Eye (tissue), 1 donor: ENCODE measurements at regions not wholly inside any gene's neighbourhood (a gene's known extent, or its start where the extent isn't known, plus 50 kb on each side); places are given as distances from the start of the nearest gene placed in this dataset.
A peak's percentile ranks its signal among the peaks of the same experiment; 100 is the strongest.

Experiments used
- DNase-seq: peaks from one replicate; pipeline ENCODE4 v3.0.0-alpha.2; 2015

DNA sequence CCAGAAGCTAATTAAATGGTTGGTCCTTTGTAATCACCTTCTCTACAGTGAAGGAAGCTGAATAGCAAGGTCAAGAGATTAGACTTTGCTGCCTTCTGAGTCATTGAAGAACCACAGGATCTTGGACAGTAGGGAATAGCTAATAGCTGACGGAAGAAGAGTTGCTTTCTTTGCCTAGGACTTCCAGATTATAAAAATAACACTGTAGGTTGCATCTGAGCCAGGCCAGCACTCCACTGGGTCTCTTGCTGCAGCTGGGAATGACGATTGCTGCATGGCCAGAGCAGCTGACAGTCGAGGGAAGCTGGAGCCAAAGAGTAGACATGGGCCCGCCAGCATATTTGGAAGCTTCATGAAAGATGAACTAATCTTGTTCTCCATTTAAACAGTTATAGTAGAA is 81.5 kb upstream of the KCNMB2 start:
- no peak for DNase-seq

DNA sequence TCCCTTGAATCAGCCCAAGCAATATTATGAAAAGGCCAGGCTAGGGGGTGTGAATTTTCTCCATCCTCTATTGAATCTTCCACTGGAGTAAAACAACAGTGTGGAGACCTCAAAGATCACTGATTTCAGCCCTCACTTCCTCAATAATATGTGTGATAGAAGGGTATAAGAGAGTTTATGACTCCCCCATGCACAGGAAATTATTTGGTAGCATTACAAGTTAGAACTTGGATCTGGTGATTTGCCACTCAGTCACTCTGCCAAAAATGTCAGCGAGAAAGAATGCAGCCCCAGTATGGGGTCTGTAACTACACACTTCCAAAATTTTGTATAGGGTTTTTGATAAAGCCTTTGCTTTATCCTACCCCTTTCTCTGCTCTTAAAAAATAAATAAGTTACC is 81.0 kb upstream of the KCNMB2 start:
- no peak for DNase-seq

DNA sequence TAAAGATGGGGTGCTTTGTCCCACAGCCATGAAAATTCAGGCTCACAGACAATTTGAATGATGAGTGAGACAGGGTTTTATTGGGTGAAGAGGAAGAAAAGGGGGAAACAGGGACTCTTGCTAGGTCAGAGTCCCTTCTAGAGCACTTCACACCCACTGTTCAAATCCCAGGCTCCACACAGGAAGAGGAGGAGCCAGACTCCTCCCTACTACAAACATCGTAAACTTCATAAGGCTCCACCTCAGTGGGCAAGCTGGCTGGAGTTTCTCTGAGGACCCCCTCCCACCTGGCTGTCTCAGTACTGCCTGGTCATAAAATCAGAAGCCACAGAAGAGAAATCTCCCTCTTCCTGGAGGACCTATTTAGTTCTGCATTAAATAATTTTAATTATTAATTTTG is 80.3 kb upstream of the KCNMB2 start:
- DNase-seq: no peak

GRCh38 chr3:178456621-178457285 is 79.5 kb upstream of the KCNMB2 start:
- DNase-seq: no peak

DNA sequence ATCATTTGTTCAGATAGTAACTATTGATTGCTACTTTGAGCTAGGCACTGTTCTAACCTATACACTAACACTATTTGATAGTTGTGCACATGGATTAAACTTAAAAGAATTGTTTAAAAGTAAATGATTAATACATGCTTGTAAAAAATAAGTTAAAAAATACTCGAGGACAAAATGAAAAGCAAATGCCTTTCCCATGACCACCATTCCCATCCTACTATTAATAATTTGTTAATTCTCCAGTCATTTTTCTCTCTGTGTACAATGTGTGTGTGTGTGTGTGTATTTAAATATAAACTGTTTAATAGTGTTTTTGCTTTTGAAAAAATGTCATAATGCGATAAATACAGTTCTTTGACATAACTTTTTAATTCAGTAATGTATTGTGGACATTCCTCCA is 78.7 kb upstream of the KCNMB2 start:
- no peak for DNase-seq

DNA sequence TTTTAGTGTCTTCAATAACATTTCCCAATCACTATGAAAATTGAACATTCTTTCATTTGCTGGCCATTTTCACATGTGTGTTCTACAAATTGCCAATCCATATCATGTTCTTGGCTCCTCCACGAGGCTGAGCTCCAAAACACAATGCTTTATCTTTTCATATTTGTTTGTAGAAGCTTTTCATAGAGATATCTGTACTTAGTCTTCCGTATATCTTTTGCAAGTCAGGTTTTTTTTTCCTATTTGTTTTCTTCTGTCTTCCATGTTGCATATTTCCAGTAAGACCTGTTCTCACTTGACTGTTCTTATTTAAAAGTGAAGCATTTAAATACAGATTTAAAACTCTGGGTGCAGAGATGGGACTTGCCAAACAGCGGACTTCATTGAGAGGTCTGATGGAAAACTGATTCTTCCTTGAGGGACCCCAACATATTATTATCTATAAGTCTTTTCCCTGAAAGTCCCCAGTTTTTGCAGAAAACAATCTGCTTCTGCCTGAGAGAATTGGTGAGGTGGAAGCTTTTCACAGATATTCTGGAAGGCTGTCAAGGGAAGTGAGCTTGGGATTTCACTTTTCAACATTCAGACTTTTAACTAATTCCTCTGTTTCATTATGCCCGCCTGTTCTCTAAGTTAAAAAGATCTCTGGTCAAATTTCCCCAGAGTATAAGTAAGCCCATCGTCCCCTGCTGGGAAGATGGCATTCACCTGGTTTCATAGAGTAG is 77.8 kb upstream of the KCNMB2 start:
- DNase-seq: no peak

- no peak for DNase-seq
Measured at GRCh38 chr3:178459038-178459410, 77.2 kb upstream of the KCNMB2 start.

DNA sequence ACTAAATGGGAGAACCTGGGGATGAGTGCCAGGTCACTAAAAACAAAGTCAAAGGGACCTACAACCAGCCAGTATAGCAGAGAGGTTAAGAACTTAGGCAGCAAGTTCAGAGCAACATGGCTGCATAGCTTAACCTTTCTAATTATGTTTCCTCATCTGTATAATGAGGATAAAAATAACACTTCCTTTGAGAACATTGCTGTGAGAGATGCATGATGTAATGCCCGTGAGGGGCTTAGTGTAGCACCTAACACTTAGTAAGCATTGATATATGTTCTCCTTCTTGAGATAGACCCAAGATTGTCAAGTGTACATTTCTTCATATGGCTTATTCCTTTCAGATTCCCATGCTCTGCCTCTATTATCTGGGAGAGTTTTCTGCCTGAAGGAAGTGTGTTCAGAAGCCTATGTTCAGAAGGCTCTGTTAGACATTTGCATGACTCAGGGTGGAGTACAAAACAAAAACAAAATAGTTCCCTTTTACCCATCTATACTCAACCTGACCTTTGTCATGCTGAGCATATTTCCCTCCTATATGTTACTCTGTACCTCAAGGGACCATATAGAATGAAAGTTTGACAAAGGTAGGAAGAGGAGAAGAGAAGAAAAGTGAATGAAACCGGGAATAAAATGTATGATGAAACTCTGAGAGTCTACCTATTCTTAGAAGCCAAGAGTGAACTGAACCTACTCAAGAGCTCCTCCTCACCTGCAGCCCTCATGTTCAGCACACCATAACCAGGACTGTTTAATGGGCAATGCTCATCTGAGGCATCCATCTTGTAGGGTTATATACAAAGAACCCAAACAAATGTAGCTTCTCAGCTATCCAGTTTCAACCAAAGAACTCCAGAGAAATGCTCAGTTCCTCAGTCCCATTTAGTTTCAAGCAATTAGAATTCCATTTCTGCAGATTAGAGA is 70.7 kb upstream of the KCNMB2 start:
- DNase-seq: no peak

GRCh38 chr3:178472941-178473340 is 63.3 kb upstream of the KCNMB2 start:
- DNase-seq: no peak

- DNase-seq: no peak
Measured at GRCh38 chr3:178474526-178474925, 61.7 kb upstream of the KCNMB2 start.

DNA sequence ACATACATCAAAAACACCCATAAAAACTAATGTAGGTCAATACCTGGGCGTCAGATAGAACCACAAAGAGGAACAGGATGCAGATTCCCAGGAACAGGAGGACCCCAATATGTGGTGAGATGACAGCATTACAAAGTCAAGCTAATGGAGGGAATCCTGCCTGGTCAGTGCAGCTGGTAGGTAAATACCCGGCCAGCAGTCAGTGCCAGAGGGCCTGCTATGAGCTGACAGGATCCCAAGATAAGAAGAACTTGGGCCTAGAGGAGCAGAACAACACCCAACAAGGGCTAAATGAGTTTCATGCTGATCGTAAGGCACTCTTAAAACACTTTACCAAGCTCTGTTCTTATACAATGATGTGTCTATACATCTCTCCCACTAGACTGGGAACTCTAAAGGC is 61.2 kb upstream of the KCNMB2 start:
- no peak for DNase-seq

- DNase-seq: no peak
Measured at GRCh38 chr3:178476886-178477285, 59.4 kb upstream of the KCNMB2 start.

- DNase-seq: no peak
Measured at GRCh38 chr3:178479446-178479845, 56.8 kb upstream of the KCNMB2 start.

- no peak for DNase-seq
Measured at GRCh38 chr3:178479860-178480259, 56.4 kb upstream of the KCNMB2 start.

DNA sequence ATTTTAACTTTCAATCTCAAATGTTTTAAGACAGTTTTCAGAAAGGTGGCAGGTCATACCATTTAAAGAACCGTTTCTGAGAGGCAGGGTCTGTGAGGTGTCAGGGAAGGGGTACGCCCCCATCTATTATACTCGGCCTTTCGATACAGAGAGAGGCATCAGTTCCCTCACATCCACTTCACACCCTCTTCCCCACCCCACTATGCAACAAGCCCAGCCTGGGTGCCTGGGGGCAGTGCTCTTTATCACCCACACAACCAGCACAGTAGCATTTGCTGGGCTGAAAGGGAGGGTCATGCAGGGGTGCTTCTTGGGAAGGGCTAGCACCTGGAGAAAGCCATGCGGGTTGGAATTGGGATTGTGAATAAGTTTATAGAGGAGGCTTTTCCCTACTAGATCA is 56.0 kb upstream of the KCNMB2 start:
- DNase-seq: no peak

DNA sequence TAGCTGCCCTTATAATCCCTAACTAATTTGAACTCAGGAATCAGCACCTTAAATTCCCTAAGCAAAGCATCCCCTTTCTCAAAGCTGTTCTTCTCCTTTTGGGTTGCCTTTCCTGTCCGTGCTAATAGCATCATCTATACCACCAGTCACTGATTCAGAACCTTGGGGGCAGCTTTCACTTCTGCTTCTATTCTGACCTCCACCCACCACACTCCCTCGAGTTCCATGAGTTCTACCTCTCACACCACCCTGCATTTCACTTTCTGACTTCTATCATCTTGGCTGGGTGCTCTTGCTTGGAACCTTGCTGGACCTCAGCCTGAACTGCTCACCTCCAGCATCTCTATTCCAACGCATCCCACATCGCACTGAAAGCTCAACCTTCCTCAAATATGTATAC is 55.4 kb upstream of the KCNMB2 start:
- no peak for DNase-seq

DNA sequence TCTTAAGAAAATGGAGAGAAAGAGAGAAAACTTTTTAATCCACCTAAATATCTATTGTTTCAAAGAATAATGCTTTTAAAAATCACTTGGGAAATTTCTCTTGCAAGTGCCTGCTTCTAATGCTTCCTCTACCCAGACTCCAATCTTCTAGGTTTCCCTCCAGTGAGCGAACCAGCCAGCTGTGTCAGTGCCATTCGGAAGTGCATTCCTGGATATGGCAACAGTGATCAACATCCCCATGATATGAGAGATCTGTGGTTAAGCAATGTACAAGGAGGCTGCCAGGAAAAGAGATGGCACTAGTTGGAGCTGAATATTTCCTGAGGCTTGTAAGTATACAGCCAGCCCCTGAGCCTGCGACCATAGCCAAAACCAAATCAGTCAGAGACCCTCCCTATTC is 53.3 kb upstream of the KCNMB2 start:
- DNase-seq: peak; percentile 13

- no peak for DNase-seq
Measured at GRCh38 chr3:178483704-178484103, 52.5 kb upstream of the KCNMB2 start.

GRCh38 chr3:178485756-178486155 is 50.5 kb upstream of the KCNMB2 start:
- no peak for DNase-seq
